ENCODE measurements at regions not wholly inside any gene's neighbourhood (a gene's known extent, or its start where the extent isn't known, plus 50 kb on each side); places are given as distances from the start of the nearest gene placed in this dataset.

DNA sequence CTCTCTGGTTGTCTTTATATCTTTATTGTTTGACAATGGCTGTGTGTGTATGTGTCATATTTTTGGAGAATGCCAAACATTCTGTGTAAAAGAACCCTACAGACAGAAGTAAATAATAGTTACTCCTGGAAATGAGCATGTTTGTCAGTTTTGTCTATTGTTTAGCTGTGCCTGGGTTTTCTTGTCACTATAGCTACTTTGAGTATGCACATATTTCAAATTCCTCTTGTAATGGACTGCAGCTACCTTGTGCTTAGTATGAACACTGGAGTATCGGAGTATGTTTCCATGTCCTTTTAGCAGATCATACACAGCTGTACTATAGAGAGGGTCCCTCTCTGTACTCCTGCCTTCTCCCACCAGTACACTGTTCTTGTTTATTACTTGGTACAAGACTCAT is 58.0 kb upstream of the DOCK10 start:
- Histone ChIP-seq H3F3A (ENCODE audit: insufficient read depth, low read length) (no peaks in the 10 kb centered on the region), H3K9ac (ENCODE audit: low read length) (no peak overlapping the region), H3K79me2 (ENCODE audit: insufficient read depth, low read length) (no peaks in the 10 kb centered on the region), H3K4me3 (ENCODE audit: low read depth, low read length, poor library complexity, severe bottlenecking) (no peak overlapping the region), H3K4me1 (ENCODE audit: insufficient read depth, low read length, severe bottlenecking) (no peaks in the 10 kb centered on the region), H3K9me3 (ENCODE audit: low read length) (no peaks in the 10 kb centered on the region), H3K27me3 (ENCODE audit: insufficient read depth, low read length) (no peaks in the 10 kb centered on the region), H2AFZ (ENCODE audit: low read length) (no peak overlapping the region), H3K27ac (ENCODE audit: low read depth, low read length, poor library complexity, severe bottlenecking) (no peak overlapping the region), H3K4me2 (ENCODE audit: low read length) (no peak overlapping the region), H4K20me1 (ENCODE audit: insufficient read depth, low read length) (no peaks in the 10 kb centered on the region), H3K9me2 (ENCODE audit: low read depth, low read length) (no peaks in the 10 kb centered on the region), H3K36me3 (ENCODE audit: insufficient read depth, low read length) (no peaks in the 10 kb centered on the region)
- TF ChIP-seq, protein P1, sequence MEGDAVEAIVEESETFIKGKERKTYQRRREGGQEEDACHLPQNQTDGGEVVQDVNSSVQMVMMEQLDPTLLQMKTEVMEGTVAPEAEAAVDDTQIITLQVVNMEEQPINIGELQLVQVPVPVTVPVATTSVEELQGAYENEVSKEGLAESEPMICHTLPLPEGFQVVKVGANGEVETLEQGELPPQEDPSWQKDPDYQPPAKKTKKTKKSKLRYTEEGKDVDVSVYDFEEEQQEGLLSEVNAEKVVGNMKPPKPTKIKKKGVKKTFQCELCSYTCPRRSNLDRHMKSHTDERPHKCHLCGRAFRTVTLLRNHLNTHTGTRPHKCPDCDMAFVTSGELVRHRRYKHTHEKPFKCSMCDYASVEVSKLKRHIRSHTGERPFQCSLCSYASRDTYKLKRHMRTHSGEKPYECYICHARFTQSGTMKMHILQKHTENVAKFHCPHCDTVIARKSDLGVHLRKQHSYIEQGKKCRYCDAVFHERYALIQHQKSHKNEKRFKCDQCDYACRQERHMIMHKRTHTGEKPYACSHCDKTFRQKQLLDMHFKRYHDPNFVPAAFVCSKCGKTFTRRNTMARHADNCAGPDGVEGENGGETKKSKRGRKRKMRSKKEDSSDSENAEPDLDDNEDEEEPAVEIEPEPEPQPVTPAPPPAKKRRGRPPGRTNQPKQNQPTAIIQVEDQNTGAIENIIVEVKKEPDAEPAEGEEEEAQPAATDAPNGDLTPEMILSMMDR (IDR thresholded peaks at IDR 0.05; ENCODE audit: low read length), result no peak
- no peak for TF ChIP-seq EZH2 (IDR thresholded peaks at IDR 0.05; ENCODE audit: borderline replicate concordance, low read length)

DNA sequence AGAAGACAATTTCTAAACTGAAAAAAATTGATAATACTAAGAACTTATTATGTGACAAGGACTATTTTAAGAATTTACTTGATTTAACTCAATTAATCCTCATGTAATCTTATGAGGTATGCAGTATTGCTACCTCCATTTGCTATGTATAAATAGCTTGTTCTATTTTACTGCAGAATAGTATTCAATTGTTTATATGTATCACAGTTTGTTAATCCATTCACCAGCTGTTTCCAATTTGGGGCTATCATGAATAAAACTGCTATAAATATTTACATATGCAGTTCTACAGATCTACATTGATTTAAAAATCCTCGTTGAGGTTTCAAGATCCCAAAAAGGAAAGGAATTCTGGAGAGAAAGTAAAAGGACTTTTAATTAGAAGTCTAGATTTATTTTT is 54.8 kb upstream of the DOCK10 start:
- Histone ChIP-seq H3K4me2 (ENCODE audit: low read length) (no peak overlapping the region), H4K20me1 (ENCODE audit: insufficient read depth, low read length) (no peaks in the 10 kb centered on the region), H3K9me3 (ENCODE audit: low read length) (no peaks in the 10 kb centered on the region), H3K9ac (ENCODE audit: low read length) (no peak overlapping the region), H3K79me2 (ENCODE audit: insufficient read depth, low read length) (no peaks in the 10 kb centered on the region), H2AFZ (ENCODE audit: low read length) (no peak overlapping the region), H3K4me1 (ENCODE audit: insufficient read depth, low read length, severe bottlenecking) (no peaks in the 10 kb centered on the region), H3K9me2 (ENCODE audit: low read depth, low read length) (no peaks in the 10 kb centered on the region), H3K27ac (ENCODE audit: low read depth, low read length, poor library complexity, severe bottlenecking) (no peak overlapping the region), H3K27me3 (ENCODE audit: insufficient read depth, low read length) (no peaks in the 10 kb centered on the region), H3F3A (ENCODE audit: insufficient read depth, low read length) (no peaks in the 10 kb centered on the region), H3K36me3 (ENCODE audit: insufficient read depth, low read length) (no peaks in the 10 kb centered on the region), H3K4me3 (ENCODE audit: low read depth, low read length, poor library complexity, severe bottlenecking) (no peak overlapping the region)
- no peak for TF ChIP-seq EZH2 (IDR thresholded peaks at IDR 0.05; ENCODE audit: borderline replicate concordance, low read length)
- TF ChIP-seq, protein P1 (IDR thresholded peaks at IDR 0.05; ENCODE audit: low read length), result no peak
